GM12878 (cell line): ENCODE measurements at regions not wholly inside any gene's neighbourhood (a gene's known extent, or its start where the extent isn't known, plus 50 kb on each side); places are given as distances from the start of the nearest gene placed in this dataset.

ENCODE experiments used
- ATAC-seq: fragments of 200-7000 bp; cut with Tn5 transposase; 3 replicates; pipeline ENCODE4 v1.9.1; 2020; ENCODE audit warnings: mild to moderate bottlenecking, moderate library complexity
- BruUV-seq: library from RNA; stranded (reverse); fragments of 400-500 nt; replicated peaks from 2 replicates; lab custom pipeline; 2021; lab: Mats Ljungman, UMichigan
- CTCF ChIA-PET: fragments of 300-600 bp; sonication (Branson Sonifier 250); formaldehyde crosslinking; extraction: SDS; loops from one replicate; lab custom pipeline; 2021; ENCODE audit warnings: inconsistent platforms; lab: Yijun Ruan, JAX
- POLR2A ChIA-PET: fragments of 350-600 bp; formaldehyde crosslinking; extraction: SDS; loops from one replicate; lab custom pipeline; 2021; ENCODE audit warnings: inconsistent platforms; lab: Charles Lee
- RAD21 ChIA-PET: fragments of 300-600 bp; sonication (Branson Sonifier 250); formaldehyde crosslinking; loops from one replicate; lab custom pipeline; 2023; ENCODE audit warnings: antibody characterized with exemption; ENCODE audit not compliant: unreplicated experiment; lab: Charles Lee
- SMC1A ChIA-PET: fragments of 300-600 bp; sonication (Branson Sonifier 250); formaldehyde crosslinking; loops from one replicate; lab custom pipeline; 2023; ENCODE audit not compliant: unreplicated experiment, uncharacterized antibody; lab: Charles Lee
- DNase-seq: peaks from one replicate; pipeline ENCODE4 v3.0.0-alpha.2; 2011; ENCODE audit warnings: low read depth, low spot score
- FAIRE-seq: peaks from 3 replicates; lab custom pipeline; 2011; peaks lifted over from hg19 to GRCh38; lab: Jason Lieb, UNC
- H2AFZ ChIP-seq: 2 replicates; pipeline ENCODE4 v1.6.0; 2011; ENCODE audit warnings: low read depth, low read length, control low read depth; ENCODE audit not compliant: control insufficient read depth
- H3K27ac ChIP-seq: 2 replicates; pipeline ENCODE4 v1.5.1; 2011; ENCODE audit warnings: control low read depth; ENCODE audit not compliant: control insufficient read depth, insufficient read depth
- H3K27me3 ChIP-seq, 2 experiments: replicated peaks in 1 of 2; 2 replicates each; pipeline versions ENCODE4 v1.6.0 to v1.6.1; 2011; ENCODE audit warnings: low read length in 1 of 2; ENCODE audit not compliant: control insufficient read depth in 2 of 2, insufficient read depth in 2 of 2
- H3K36me3 ChIP-seq, 2 experiments: 2 replicates each; pipeline ENCODE4 v1.5.1; 2011; ENCODE audit warnings: low read length in 1 of 2; ENCODE audit not compliant: control insufficient read depth in 2 of 2, insufficient read depth in 2 of 2
- H3K4me1 ChIP-seq: 2 replicates; pipeline ENCODE4 v1.6.1; 2011; ENCODE audit warnings: mild to moderate bottlenecking, low read length, moderate library complexity, mixed read lengths; ENCODE audit not compliant: control insufficient read depth, insufficient read depth
- H3K4me2 ChIP-seq: 2 replicates; pipeline ENCODE4 v1.6.0; 2011; ENCODE audit warnings: control low read depth; ENCODE audit not compliant: control insufficient read depth, insufficient read depth
- H3K4me3 ChIP-seq: fragments of 200-600 bp; sonication (generic); 2 replicates; pipeline ENCODE4 v1.5.1; 2016
- H3K79me2 ChIP-seq: 2 replicates; pipeline ENCODE4 v1.6.0; 2011; ENCODE audit warnings: low read length; ENCODE audit not compliant: control insufficient read depth, insufficient read depth
- H3K9ac ChIP-seq: 2 replicates; pipeline ENCODE4 v1.8.0; 2011; ENCODE audit warnings: low read length, control low read depth, mixed read lengths; ENCODE audit not compliant: control insufficient read depth, insufficient read depth
- H3K9me3 ChIP-seq: replicated peaks from 3 replicates; pipeline ENCODE4 v1.5.1; 2011; ENCODE audit warnings: mild to moderate bottlenecking, low read length; ENCODE audit not compliant: control insufficient read depth, insufficient read depth
- H4K20me1 ChIP-seq: 2 replicates; pipeline ENCODE4 v1.6.0; 2011; ENCODE audit not compliant: control insufficient read depth, insufficient read depth
- ATF3 ChIP-seq: IDR thresholded peaks from 2 replicates; pipeline ENCODE4 v1.6.1; 2011; ENCODE audit warnings: low read depth, mild to moderate bottlenecking, low read length, moderate library complexity, borderline replicate concordance; ENCODE audit errors: extremely low read depth
- BRCA1 ChIP-seq: IDR thresholded peaks from 2 replicates; pipeline ENCODE4 v1.6.1; 2011; ENCODE audit warnings: low read depth, low read length, improper control_type of control experiment
- CEBPZ ChIP-seq: fragments of 150-350 bp; IDR thresholded peaks from 2 replicates; pipeline ENCODE4 v1.6.1; 2016; ENCODE audit warnings: low read depth, low read length
- CREM ChIP-seq: IDR thresholded peaks from 2 replicates; pipeline ENCODE4 v1.6.1; 2014; ENCODE audit warnings: antibody characterized with exemption, low read depth
- EGR1 ChIP-seq, 2 experiments: IDR thresholded peaks; 1 replicate in 1 of 2; 2 replicates in 1 of 2; pipeline ENCODE4 v1.6.1; 2011 to 2012; ENCODE audit warnings: low read depth in 2 of 2, low read length in 2 of 2, borderline replicate concordance in 1 of 2, mild to moderate bottlenecking in 1 of 2, moderate library complexity in 1 of 2
- IKZF1 ChIP-seq: fragments of 450-650 bp; conservative IDR thresholded peaks from 2 replicates; pipeline ENCODE4 v1.6.1; 2017; ENCODE audit warnings: antibody characterized with exemption, mild to moderate bottlenecking
- MTA2 ChIP-seq: fragments of 450-650 bp; IDR thresholded peaks from 2 replicates; pipeline ENCODE4 v1.6.1; 2016; ENCODE audit warnings: low read depth, mild to moderate bottlenecking, moderate library complexity
- MYC ChIP-seq: IDR thresholded peaks from 2 replicates; pipeline ENCODE4 v1.6.1; 2011; ENCODE audit warnings: mild to moderate bottlenecking, low read length, moderate library complexity, inconsistent platforms; ENCODE audit not compliant: insufficient read depth, insufficient replicate concordance, insufficient read length, severe bottlenecking
- NBN ChIP-seq: fragments of 450-650 bp; IDR thresholded peaks from 2 replicates; pipeline ENCODE4 v1.6.1; 2016
- NKRF ChIP-seq: fragments of 450-650 bp; conservative IDR thresholded peaks from 2 replicates; pipeline ENCODE4 v1.6.1; 2017; ENCODE audit warnings: mild to moderate bottlenecking, moderate library complexity
- NR2C1 ChIP-seq: fragments of 450-650 bp; IDR thresholded peaks from 2 replicates; pipeline ENCODE4 v1.6.1; 2017; ENCODE audit warnings: antibody characterized with exemption, mild to moderate bottlenecking, moderate library complexity
- PKNOX1 ChIP-seq: fragments of 450-650 bp; IDR thresholded peaks from 2 replicates; pipeline ENCODE4 v1.6.1; 2016; ENCODE audit warnings: mild to moderate bottlenecking
- PML ChIP-seq: IDR thresholded peaks from 2 replicates; pipeline ENCODE4 v1.6.1; 2012; ENCODE audit warnings: low read length, inconsistent platforms
- POLR2A ChIP-seq: IDR thresholded peaks from 2 replicates; pipeline ENCODE4 v1.6.1; 2011; ENCODE audit warnings: low read depth, mild to moderate bottlenecking, low read length
- RAD51 ChIP-seq: fragments of 450-650 bp; IDR thresholded peaks from 2 replicates; pipeline ENCODE4 v1.6.1; 2016; ENCODE audit warnings: moderate library complexity, mild to moderate bottlenecking, inconsistent platforms
- RFX5 ChIP-seq: IDR thresholded peaks from 2 replicates; pipeline ENCODE4 v1.6.1; 2011; ENCODE audit warnings: low read depth, low read length, improper control_type of control experiment
- RUNX3 ChIP-seq: IDR thresholded peaks from 2 replicates; pipeline ENCODE4 v1.6.1; 2012; ENCODE audit warnings: low read length, inconsistent platforms
- SMARCA5 ChIP-seq: fragments of 450-650 bp; IDR thresholded peaks from 2 replicates; pipeline ENCODE4 v1.6.1; 2017; ENCODE audit warnings: mild to moderate bottlenecking
- SREBF1 ChIP-seq: IDR thresholded peaks from 2 replicates; pipeline ENCODE4 v1.6.1; 2012; ENCODE audit warnings: mild to moderate bottlenecking, low read length
- STAT1 ChIP-seq: fragments of 450-650 bp; conservative IDR thresholded peaks from 2 replicates; pipeline ENCODE4 v1.6.1; 2014; ENCODE audit warnings: antibody characterized with exemption, mild to moderate bottlenecking
- YBX1 ChIP-seq: fragments of 450-650 bp; IDR thresholded peaks from 2 replicates; pipeline ENCODE4 v1.6.1; 2016; ENCODE audit warnings: antibody characterized with exemption
- ZBED1 ChIP-seq: IDR thresholded peaks from 2 replicates; pipeline ENCODE4 v1.6.1; 2016; ENCODE audit warnings: borderline replicate concordance
- WGBS: methylation state at CpG from one replicate; pipeline ENCODE4 v1.1.6; 2016; ENCODE audit warnings: low lambda C conversion rate; ENCODE audit not compliant: insufficient replicate concordance, insufficient coverage; ENCODE audit errors: missing lambda C conversion rate; 5-methylcytosine and 5-hydroxymethylcytosine counted together
- in situ Hi-C: fragments of 300-500 bp; cut with MboI; formaldehyde crosslinking; loops from 9 replicates; pipeline ENCODE4 v1.14.3; 2018; ENCODE audit warnings: mixed read lengths
- intact Hi-C: fragments of 100-400 bp; cut with micrococcal nuclease; formaldehyde crosslinking; loops from one replicate; pipeline ENCODE4 v1.14.2; 2022; ENCODE audit not compliant: unreplicated experiment

GRCh38 chr14:37851054-37851453 lies 255.6 kb downstream of the TTC6 start (continued):
- no peak for TF ChIP-seq RUNX3
- no peak for TF ChIP-seq NKRF
- TF ChIP-seq POLR2A, result no peak
- no peak for TF ChIP-seq CREM
- TF ChIP-seq MYC, result no peak
- no peak for TF ChIP-seq ZBED1
- TF ChIP-seq NBN, result no peak
- no peak for TF ChIP-seq SREBF1
- TF ChIP-seq ATF3, result no peak
- TF ChIP-seq NR2C1, result no peak
- TF ChIP-seq IKZF1, result no peak
- TF ChIP-seq SMARCA5, result no peak

GRCh38 chr14:37855871-37856270 lies 260.4 kb downstream of the TTC6 start:
- H4K20me1 ChIP-seq, result no peaks in the 10 kb centered on the region
- DNase-seq, result no peak
- SMC1A ChIA-PET, result interaction anchor here (0.6 kb wide), 1 partner anchor 24 kb away, joined by 3 read pairs; no protein-coding TSS in a partner anchor
- no peak overlapping the region for H3K9ac ChIP-seq
- no peaks in the 10 kb centered on the region for H3K79me2 ChIP-seq
- no peaks in the 10 kb centered on the region for H3K36me3 ChIP-seq
- no peaks in the 10 kb centered on the region for H3K4me1 ChIP-seq
- no peaks in the 10 kb centered on the region for H3K9me3 ChIP-seq
- BruUV-seq, result no TSS peak
- POLR2A ChIA-PET, result no interaction called here
- intact Hi-C loops, result no loop called here
- no peak overlapping the region for H3K4me3 ChIP-seq
- no peak for FAIRE-seq
- no peak for ATAC-seq
- RAD21 ChIA-PET, result no interaction called here
- no peak overlapping the region for H3K4me2 ChIP-seq
- no peak overlapping the region for H3K27ac ChIP-seq
- H3K27me3 ChIP-seq, result no peaks in the 10 kb centered on the region
- H2AFZ ChIP-seq, result no peak overlapping the region
- CTCF ChIA-PET, result no interaction called here
- 52% methylated on average over 1 of the region's 1 CpG for WGBS
- in situ Hi-C loops, result no loop called here
- no peak for TF ChIP-seq PML
- TF ChIP-seq EGR1 (IDR thresholded peaks at IDR 0.05; ENCODE audit: borderline replicate concordance in 1 of 2, low read depth in 2 of 2, low read length in 2 of 2), result no peak
- TF ChIP-seq PKNOX1, result no peak
- no peak for TF ChIP-seq BRCA1
- no peak for TF ChIP-seq STAT1
- TF ChIP-seq CEBPZ, result no peak
- TF ChIP-seq RFX5, result no peak
- no peak for TF ChIP-seq RAD51
- TF ChIP-seq YBX1, result no peak
- TF ChIP-seq MTA2, result no peak
